ENCODE measurements at regions not wholly inside any gene's neighbourhood (a gene's known extent, or its start where the extent isn't known, plus 50 kb on each side); places are given as distances from the start of the nearest gene placed in this dataset.

- no peak for TF ChIP-seq CTCF (IDR thresholded peaks at IDR 0.05; ENCODE audit: low read depth, low read length)
- no peak overlapping the region for H3K4me3 ChIP-seq (ENCODE audit: low read depth, low read length)
Measured at GRCh38 chr9:107177857-107178256, 105.2 kb upstream of the RAD23B start.

GRCh38 chr9:107178293-107178692 lies 104.8 kb upstream of the RAD23B start:
- no peak for TF ChIP-seq CTCF (IDR thresholded peaks at IDR 0.05; ENCODE audit: low read depth, low read length)
- H3K4me3 ChIP-seq (ENCODE audit: low read depth, low read length) = no peak overlapping the region

- H3K4me3 ChIP-seq (ENCODE audit: low read depth, low read length) = no peak overlapping the region
Measured at GRCh38 chr9:107180206-107180605, 102.9 kb upstream of the RAD23B start.

GRCh38 chr9:107183176-107183575 lies 99.9 kb upstream of the RAD23B start:
- no peak for TF ChIP-seq CTCF (IDR thresholded peaks at IDR 0.05; ENCODE audit: low read depth, low read length)
- H3K4me3 ChIP-seq (ENCODE audit: low read depth, low read length) = no peak overlapping the region

More at GRCh38 chr9:107180206-107180605, 102.9 kb upstream of the RAD23B start:
- TF ChIP-seq CTCF (IDR thresholded peaks at IDR 0.05; ENCODE audit: low read depth, low read length) = no peak

GRCh38 chr9:107188376-107188775 lies 94.7 kb upstream of the RAD23B start:
- no peak for TF ChIP-seq CTCF (IDR thresholded peaks at IDR 0.05; ENCODE audit: low read depth, low read length)
- H3K4me3 ChIP-seq (ENCODE audit: low read depth, low read length) = no peak overlapping the region

GRCh38 chr9:107190061-107190935 lies 92.8 kb upstream of the RAD23B start:
- no peak overlapping the region for H3K4me3 ChIP-seq (ENCODE audit: low read depth, low read length)
- TF ChIP-seq CTCF (IDR thresholded peaks at IDR 0.05; ENCODE audit: low read depth, low read length) = no peak

GRCh38 chr9:107190936-107191290 lies 92.2 kb upstream of the RAD23B start:
- no peak overlapping the region for H3K4me3 ChIP-seq (ENCODE audit: low read depth, low read length)
- TF ChIP-seq CTCF (IDR thresholded peaks at IDR 0.05; ENCODE audit: low read depth, low read length) = no peak

All from WI38 (cell line).